Common myeloid progenitor, CD34-positive (primary cell): ENCODE measurements at regions not wholly inside any gene's neighbourhood (a gene's known extent, or its start where the extent isn't known, plus 50 kb on each side); places are given as distances from the start of the nearest gene placed in this dataset.
"Not testable (repeated sequence)": the region's sequence is repeated elsewhere in the genome, so short reads cannot be mapped to it uniquely, and the experiment has no call there.

Experiments used
- CTCF ChIA-PET: fragments of 350-600 bp; sonication (Branson Sonifier 250); formaldehyde crosslinking; loops from one replicate; lab custom pipeline; 2021; ENCODE audit warnings: antibody characterized with exemption; lab: Charles Lee
- POLR2A ChIA-PET: fragments of 350-600 bp; sonication (Branson Sonifier 250); formaldehyde crosslinking; loops from one replicate; lab custom pipeline; 2021; ENCODE audit warnings: antibody characterized with exemption; lab: Charles Lee
- DNase-seq, 3 donors: peaks; one replicate each; pipeline versions ENCODE4 v3.0.0 to v3.0.0-alpha.2; 2013
- H3K27ac ChIP-seq, 2 experiments: 1 replicate in 1 of 2; 2 replicates in 1 of 2; pipeline ENCODE4 v1.7.0; 2013; ENCODE audit warnings: inconsistent platforms in 2 of 2, low read length in 2 of 2, mild to moderate bottlenecking in 2 of 2, low read depth in 1 of 2, moderate library complexity in 1 of 2; ENCODE audit not compliant: severe bottlenecking in 2 of 2, insufficient read depth in 1 of 2, poor library complexity in 1 of 2
- H3K27me3 ChIP-seq, 5 experiments: replicated peaks in 2 of 5; 1 replicate in 3 of 5; 2 replicates in 2 of 5; pipeline versions ENCODE4 v1.6.1 to v1.7.0; 2013; ENCODE audit warnings: low read length in 4 of 5, mild to moderate bottlenecking in 2 of 5, moderate library complexity in 2 of 5, inconsistent platforms in 1 of 5; ENCODE audit not compliant: insufficient read depth in 5 of 5, control insufficient read depth in 4 of 5
- H3K36me3 ChIP-seq, 4 experiments: 1 replicate in 2 of 4; 2 replicates in 2 of 4; pipeline versions ENCODE4 v1.6.1 to v1.7.0; 2013; ENCODE audit warnings: low read length in 3 of 4, control low read depth in 1 of 4, mild to moderate bottlenecking in 1 of 4; ENCODE audit not compliant: control insufficient read depth in 4 of 4, insufficient read depth in 4 of 4
- H3K4me1 ChIP-seq, 4 experiments: 1 replicate in 3 of 4; 2 replicates in 1 of 4; pipeline versions ENCODE4 v1.6.1 to v1.7.1; 2013; ENCODE audit warnings: low read length in 3 of 4, mild to moderate bottlenecking in 3 of 4, control low read depth in 1 of 4, inconsistent platforms in 1 of 4, moderate library complexity in 1 of 4; ENCODE audit not compliant: control insufficient read depth in 4 of 4, insufficient read depth in 4 of 4; ENCODE audit errors: control extremely low read depth in 1 of 4
- H3K4me3 ChIP-seq, 7 experiments: 1 replicate in 4 of 7; 2 replicates in 3 of 7; pipeline versions ENCODE4 v1.5.1 to v1.7.0; 2013; ENCODE audit warnings: mild to moderate bottlenecking in 7 of 7, low read length in 6 of 7, moderate library complexity in 6 of 7, inconsistent platforms in 2 of 7, low read depth in 2 of 7, control low read depth in 1 of 7; ENCODE audit not compliant: insufficient read depth in 4 of 7, control insufficient read depth in 1 of 7; ENCODE audit errors: extremely low read depth in 1 of 7
- H3K9me3 ChIP-seq, 5 experiments: 1 replicate in 4 of 5; 2 replicates in 1 of 5; pipeline versions ENCODE4 v1.6.1 to v1.7.1; 2013; ENCODE audit warnings: low read length in 4 of 5, mild to moderate bottlenecking in 2 of 5, inconsistent platforms in 1 of 5, low read depth in 1 of 5, moderate library complexity in 1 of 5; ENCODE audit not compliant: control insufficient read depth in 4 of 5, insufficient read depth in 2 of 5; ENCODE audit errors: control extremely low read depth in 1 of 5
- WGBS: methylation state at CpG from one replicate; pipeline ENCODE4 v1.1.5; 2013; ENCODE audit not compliant: insufficient coverage; 5-methylcytosine and 5-hydroxymethylcytosine counted together

GRCh38 chr2:107569496-107569895 lies 257.2 kb upstream of the RGPD4 start:
- Histone ChIP-seq H3K36me3 (no peaks in the 10 kb centered on the region), H3K27me3 (no peaks in the 10 kb centered on the region), H3K27ac (no peak overlapping the region), H3K9me3 (no peaks in the 10 kb centered on the region), H3K4me1 (peaks cover 0 to 4% (median 4%) of the 10 kb centered on the region in 4 experiments), H3K4me3 (no peak overlapping the region)
- DNase-seq: no peak
- ChIA-PET POLR2A (no interaction called here), CTCF (no interaction called here)
- no CpG with 5 or more reads among the region's 1 CpG for WGBS

GRCh38 chr2:107570876-107571275 lies 255.8 kb upstream of the RGPD4 start:
- ChIA-PET POLR2A (no interaction called here), CTCF (no interaction called here)
- Histone ChIP-seq H3K4me1 (peaks cover 0 to 4% (median 4%) of the 10 kb centered on the region in 4 experiments), H3K36me3 (no peaks in the 10 kb centered on the region), H3K27ac (no peak overlapping the region), H3K4me3 (no peak overlapping the region), H3K9me3 (no peaks in the 10 kb centered on the region), H3K27me3 (no peaks in the 10 kb centered on the region)
- no peak for DNase-seq
- WGBS: no CpG with 5 or more reads among the region's 1 CpG

- H3K36me3 ChIP-seq, H3K27ac ChIP-seq, H3K4me1 ChIP-seq, CTCF ChIA-PET, H3K9me3 ChIP-seq, H3K4me3 ChIP-seq, POLR2A ChIA-PET, H3K27me3 ChIP-seq: not testable (repeated sequence)
- peak in 2 of 3 donors; percentile 1 to 2 for DNase-seq
- no CpG with 5 or more reads among the region's 13 CpGs for WGBS
These were observed 253.8 kb upstream of the RGPD4 start for GRCh38 chr2:107572890-107573289.

DNA sequence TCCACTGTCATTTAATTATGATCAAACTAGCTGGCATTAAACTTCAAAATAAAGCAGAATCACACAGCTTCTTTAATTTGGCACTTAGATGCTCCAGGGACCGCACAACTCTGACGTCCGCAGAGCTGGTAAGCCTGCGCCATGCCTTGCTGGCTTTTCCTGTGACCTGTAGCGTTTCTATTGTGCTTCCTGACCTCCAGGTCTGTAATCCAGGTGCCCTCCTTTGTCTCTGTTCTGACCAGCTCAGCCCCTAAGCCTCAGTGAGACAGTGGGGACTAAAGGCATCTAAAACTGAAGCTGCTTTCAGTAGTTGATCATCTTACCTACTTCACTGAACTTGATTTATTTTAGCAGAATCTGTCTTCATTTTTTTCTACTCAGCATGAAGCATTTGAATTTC lies 249.7 kb upstream of the RGPD4 start:
- 91% methylated on average over 5 of the region's 5 CpGs for WGBS
- H3K9me3 ChIP-seq: no peaks in the 10 kb centered on the region
- ChIA-PET POLR2A (no interaction called here), CTCF (no interaction called here)
- H3K4me1 ChIP-seq: peaks cover 0 to 4% (median 4%) of the 10 kb centered on the region in 4 experiments
- no peaks in the 10 kb centered on the region for H3K36me3 ChIP-seq
- H3K4me3 ChIP-seq: no peak overlapping the region
- H3K27ac ChIP-seq: no peak overlapping the region
- no peak for DNase-seq
- H3K27me3 ChIP-seq: no peaks in the 10 kb centered on the region

DNA sequence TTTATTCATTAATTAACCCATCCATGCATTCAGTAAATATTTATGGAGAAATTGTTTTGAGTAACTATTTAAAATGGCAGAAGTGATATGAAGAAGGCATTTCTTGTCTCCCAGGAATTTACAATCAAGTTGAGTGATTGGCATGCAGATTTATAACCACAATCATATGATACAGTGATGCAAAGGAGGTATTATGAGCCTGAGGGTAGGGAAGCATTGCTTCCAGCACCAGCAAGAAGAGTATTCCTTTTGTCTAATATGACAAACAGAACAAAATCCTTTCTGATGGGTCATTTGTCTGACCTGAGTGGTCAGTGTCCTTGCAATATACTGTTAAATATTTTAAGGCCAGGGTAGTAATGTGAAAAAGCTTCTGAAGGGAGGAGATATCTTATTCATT lies 244.2 kb upstream of the RGPD4 start:
- POLR2A ChIA-PET: no interaction called here
- H3K9me3 ChIP-seq: no peaks in the 10 kb centered on the region
- no peaks in the 10 kb centered on the region for H3K27me3 ChIP-seq
- CTCF ChIA-PET: no interaction called here
- H3K4me1 ChIP-seq: no peaks in the 10 kb centered on the region
- no peak overlapping the region for H3K27ac ChIP-seq
- no peak for DNase-seq
- no peaks in the 10 kb centered on the region for H3K36me3 ChIP-seq
- H3K4me3 ChIP-seq: no peak overlapping the region

DNA sequence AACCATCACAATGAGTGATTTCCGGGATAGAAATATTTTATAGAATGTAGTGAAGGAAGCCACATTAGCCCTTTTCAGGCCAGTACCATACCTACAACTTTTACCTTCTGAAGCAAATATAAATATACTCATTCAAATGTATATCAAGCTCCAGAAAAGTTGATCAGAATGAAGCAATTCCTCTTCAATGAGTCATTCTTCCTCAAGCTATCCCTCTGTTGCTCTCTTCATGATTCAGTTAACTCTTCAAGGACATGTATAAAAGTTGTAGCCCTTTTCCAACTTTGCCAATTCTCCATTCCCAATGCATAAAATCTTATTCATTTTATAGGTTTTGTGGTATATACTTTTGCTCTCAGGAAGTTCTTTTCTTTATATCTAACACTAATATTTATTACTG lies 242.1 kb upstream of the RGPD4 start:
- ChIA-PET POLR2A (no interaction called here), CTCF (no interaction called here)
- no peaks in the 10 kb centered on the region for H3K27me3 ChIP-seq
- DNase-seq: no peak
- no CpG with 5 or more reads among the region's 1 CpG for WGBS
- no peaks in the 10 kb centered on the region for H3K4me1 ChIP-seq
- no peaks in the 10 kb centered on the region for H3K9me3 ChIP-seq
- no peak overlapping the region for H3K4me3 ChIP-seq
- H3K36me3 ChIP-seq: no peaks in the 10 kb centered on the region
- no peak overlapping the region for H3K27ac ChIP-seq

DNA sequence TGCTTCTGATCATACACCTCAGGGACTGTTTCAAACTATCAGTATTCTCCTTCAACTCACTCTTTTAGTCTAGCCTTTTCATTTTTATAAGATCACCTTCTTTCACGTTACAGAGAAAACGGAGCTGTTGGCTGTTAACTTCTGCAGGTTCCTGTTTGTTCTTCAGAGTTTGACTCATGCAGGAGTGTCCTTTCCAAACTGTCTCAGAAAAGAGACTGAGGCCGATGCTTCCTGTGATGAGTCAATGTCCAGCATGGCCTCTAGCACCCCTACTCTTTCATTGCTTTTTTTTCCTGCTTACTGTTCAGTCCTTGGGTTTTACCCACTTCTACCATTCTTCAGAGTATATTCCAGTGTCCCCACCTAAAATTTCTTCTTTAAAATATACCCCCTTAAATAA lies 240.8 kb upstream of the RGPD4 start:
- Histone ChIP-seq H3K9me3 (no peaks in the 10 kb centered on the region), H3K27ac (no peak overlapping the region), H3K27me3 (no peaks in the 10 kb centered on the region), H3K4me3 (no peak overlapping the region), H3K36me3 (no peaks in the 10 kb centered on the region), H3K4me1 (no peaks in the 10 kb centered on the region)
- CTCF ChIA-PET: no interaction called here
- POLR2A ChIA-PET: no interaction called here
- no peak for DNase-seq
- WGBS: 100% methylated on average over 3 of the region's 3 CpGs
